Central memory CD8-positive, alpha-beta T cell (primary cell): ENCODE measurements at regions not wholly inside any gene's neighbourhood (a gene's known extent, or its start where the extent isn't known, plus 50 kb on each side); places are given as distances from the start of the nearest gene placed in this dataset.

Experiments
- ATAC-seq: fragments of 150-1000 bp; cut with Tn5 transposase; replicated peaks from 2 replicates; pipeline ENCODE4 v1.10.0; 2022; ENCODE audit warnings: mild to moderate bottlenecking, moderate FRiP score, moderate number of reproducible peaks; ENCODE audit not compliant: poor library complexity, severe bottlenecking; ENCODE audit errors: extremely low read depth
- DNase-seq, 2 donors: peaks; one replicate each; pipeline ENCODE4 v3.0.0; 2021; ENCODE audit warnings: low spot score in 2 of 2
- H3K27ac Mint-ChIP-seq: one replicate; pipeline ENCODE4 v1.8.0; 2022; ENCODE audit warnings: low read depth, mild to moderate bottlenecking, moderate library complexity, mixed read lengths
- H3K27me3 Mint-ChIP-seq: one replicate; pipeline ENCODE4 v1.8.0; 2022; ENCODE audit warnings: mixed read lengths
- H3K36me3 Mint-ChIP-seq: one replicate; pipeline ENCODE4 v1.8.0; 2022; ENCODE audit warnings: mild to moderate bottlenecking, moderate library complexity, mixed read lengths; ENCODE audit not compliant: insufficient read depth
- H3K4me1 Mint-ChIP-seq: one replicate; pipeline ENCODE4 v1.8.0; 2022; ENCODE audit warnings: mixed read lengths
- H3K4me3 Mint-ChIP-seq: one replicate; pipeline ENCODE4 v1.8.0; 2022; ENCODE audit warnings: mild to moderate bottlenecking, moderate library complexity, mixed read lengths
- H3K9me3 Mint-ChIP-seq: one replicate; pipeline ENCODE4 v1.8.0; 2022; ENCODE audit warnings: mixed read lengths

- Mint-ChIP-seq H3K4me3 (no peak overlapping the region), H3K4me1 (no peaks in the 10 kb centered on the region), H3K36me3 (no peaks in the 10 kb centered on the region), H3K27ac (no peak overlapping the region), H3K27me3 (peaks cover 3% of the 10 kb centered on the region), H3K9me3 (no peaks in the 10 kb centered on the region)
- ATAC-seq = no peak
- no peak for DNase-seq
Observed at GRCh38 chr10:128981881-128982615, 485.0 kb upstream of the MGMT start.

DNA sequence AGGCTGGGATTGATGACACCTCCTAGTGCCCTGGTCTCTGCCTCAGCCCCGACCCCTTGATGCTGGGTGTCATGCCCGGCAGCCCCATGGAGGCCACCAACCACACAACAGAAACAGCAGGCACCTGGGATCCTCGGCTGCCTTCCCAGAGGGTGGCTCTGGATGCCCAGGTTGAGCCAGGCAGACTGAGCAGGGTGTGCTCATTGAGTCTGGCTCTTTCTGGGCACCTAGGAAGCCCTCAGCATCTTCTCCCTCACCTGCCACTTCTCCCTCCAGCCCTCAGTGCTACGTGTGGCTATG lies 484.5 kb upstream of the MGMT start:
- H3K4me3 Mint-ChIP-seq = no peak overlapping the region
- H3K9me3 Mint-ChIP-seq = no peaks in the 10 kb centered on the region
- no peak for DNase-seq
- H3K27me3 Mint-ChIP-seq = peaks cover 8% of the 10 kb centered on the region
- H3K4me1 Mint-ChIP-seq = no peaks in the 10 kb centered on the region
- H3K36me3 Mint-ChIP-seq = no peaks in the 10 kb centered on the region
- ATAC-seq = no peak
- no peak overlapping the region for H3K27ac Mint-ChIP-seq

- no peak overlapping the region for H3K4me3 Mint-ChIP-seq
Observed at GRCh38 chr10:128985036-128985435, 482.0 kb upstream of the MGMT start.

DNA sequence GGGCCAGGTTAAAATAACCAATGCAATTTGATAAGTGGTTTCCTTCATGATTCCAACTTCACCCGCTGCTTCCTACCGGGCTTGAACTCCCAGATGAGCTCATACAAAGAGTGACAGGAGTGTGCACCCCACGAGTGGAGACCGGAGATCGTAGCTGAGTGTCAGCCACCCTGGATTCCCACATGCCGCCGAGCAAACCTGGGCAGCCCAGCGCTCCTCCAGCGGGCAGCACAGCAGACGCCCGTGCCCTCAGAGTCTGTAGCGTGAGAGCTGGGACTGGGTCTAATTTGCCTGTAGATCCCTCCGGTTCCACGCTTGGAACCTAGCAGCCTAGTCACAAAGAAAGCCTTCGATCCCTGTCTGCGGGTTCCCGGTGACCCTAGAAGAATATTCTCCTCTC lies 476.1 kb upstream of the MGMT start:
- no peaks in the 10 kb centered on the region for H3K9me3 Mint-ChIP-seq
- no peak for ATAC-seq
- no peaks in the 10 kb centered on the region for H3K4me1 Mint-ChIP-seq
- H3K4me3 Mint-ChIP-seq = no peak overlapping the region
- DNase-seq = no peak
- H3K27ac Mint-ChIP-seq = no peak overlapping the region
- H3K27me3 Mint-ChIP-seq = peaks cover 11% of the 10 kb centered on the region
- H3K36me3 Mint-ChIP-seq = no peaks in the 10 kb centered on the region

More at GRCh38 chr10:128985036-128985435, 482.0 kb upstream of the MGMT start:
- Mint-ChIP-seq H3K27me3 (peaks cover 11% of the 10 kb centered on the region), H3K27ac (no peak overlapping the region), H3K9me3 (no peaks in the 10 kb centered on the region), H3K36me3 (no peaks in the 10 kb centered on the region), H3K4me1 (no peaks in the 10 kb centered on the region)
- ATAC-seq (no peak), DNase-seq (no peak)

- Mint-ChIP-seq H3K4me1 (no peaks in the 10 kb centered on the region), H3K36me3 (no peaks in the 10 kb centered on the region), H3K27ac (no peak overlapping the region), H3K4me3 (no peak overlapping the region), H3K9me3 (no peaks in the 10 kb centered on the region), H3K27me3 (peaks cover 2% of the 10 kb centered on the region)
- ATAC-seq (no peak), DNase-seq (no peak)
Observed at GRCh38 chr10:128992770-128993169, 474.3 kb upstream of the MGMT start.

- no peak overlapping the region for H3K4me3 Mint-ChIP-seq
- no peak overlapping the region for H3K27ac Mint-ChIP-seq
- DNase-seq (no peak), ATAC-seq (no peak)
- no peaks in the 10 kb centered on the region for H3K4me1 Mint-ChIP-seq
- no peaks in the 10 kb centered on the region for H3K27me3 Mint-ChIP-seq
- H3K9me3 Mint-ChIP-seq = no peaks in the 10 kb centered on the region
- no peaks in the 10 kb centered on the region for H3K36me3 Mint-ChIP-seq
Observed at GRCh38 chr10:128993443-128993842, 473.6 kb upstream of the MGMT start.

DNA sequence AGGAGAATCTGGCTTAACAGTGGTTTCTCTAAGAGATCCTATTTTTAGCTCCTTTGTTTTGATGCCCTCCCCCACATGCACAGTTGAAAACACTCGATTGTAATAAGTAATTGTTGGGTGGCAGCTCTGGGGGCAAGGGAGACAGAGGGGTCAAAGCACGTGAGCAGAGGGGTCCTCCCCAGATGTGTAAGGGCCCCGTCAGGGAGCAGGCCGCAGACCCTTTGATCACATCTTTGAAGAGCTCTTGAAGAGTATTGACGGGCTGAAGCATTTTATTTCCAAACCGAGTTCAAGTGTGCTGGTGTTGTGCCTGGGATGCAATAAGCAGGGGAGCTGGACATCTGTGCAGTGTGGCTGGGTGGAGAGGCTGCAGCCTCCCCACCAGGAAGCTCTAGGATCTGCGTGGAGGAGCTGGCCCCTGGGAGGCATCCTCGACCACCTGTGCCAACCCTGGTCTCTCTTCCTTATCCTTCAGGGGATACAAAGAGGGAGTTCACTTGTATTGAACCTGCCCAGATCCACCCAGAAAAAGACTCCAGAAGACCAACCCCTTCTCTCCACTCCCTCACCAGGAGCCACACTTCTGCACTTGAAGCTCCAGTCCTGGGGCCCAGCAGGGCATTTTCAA lies 473.0 kb upstream of the MGMT start:
- DNase-seq (no peak), ATAC-seq (no peak)
- no peak overlapping the region for H3K27ac Mint-ChIP-seq
- H3K4me3 Mint-ChIP-seq = no peak overlapping the region
- no peaks in the 10 kb centered on the region for H3K36me3 Mint-ChIP-seq
- H3K4me1 Mint-ChIP-seq = no peaks in the 10 kb centered on the region
- H3K27me3 Mint-ChIP-seq = no peaks in the 10 kb centered on the region
- H3K9me3 Mint-ChIP-seq = no peaks in the 10 kb centered on the region

GRCh38 chr10:128994598-128995143 lies 472.4 kb upstream of the MGMT start:
- no peaks in the 10 kb centered on the region for H3K9me3 Mint-ChIP-seq
- no peak for ATAC-seq
- H3K27me3 Mint-ChIP-seq = no peaks in the 10 kb centered on the region
- no peaks in the 10 kb centered on the region for H3K36me3 Mint-ChIP-seq
- no peaks in the 10 kb centered on the region for H3K4me1 Mint-ChIP-seq
- no peak overlapping the region for H3K27ac Mint-ChIP-seq
- DNase-seq = no peak
- H3K4me3 Mint-ChIP-seq = no peak overlapping the region

DNA sequence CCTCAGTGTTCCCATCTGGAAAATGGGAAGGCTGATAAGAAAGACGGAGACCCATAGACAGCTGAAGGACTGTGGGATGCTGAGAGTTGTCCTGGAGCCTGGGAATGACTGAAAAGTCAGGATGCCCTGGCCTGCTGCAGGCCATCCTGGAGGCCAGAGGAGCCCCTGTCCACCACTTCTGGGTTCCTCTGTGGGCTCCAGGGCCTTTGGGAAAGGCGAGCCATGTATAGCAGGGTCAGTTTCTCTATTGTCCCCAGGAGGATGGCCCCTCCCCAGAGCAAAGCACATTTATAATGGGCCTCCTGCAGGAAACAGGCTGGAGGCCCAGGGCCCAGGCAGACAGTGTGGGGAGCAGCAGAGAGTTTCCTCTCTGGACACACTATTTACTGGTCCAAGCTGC lies 471.4 kb upstream of the MGMT start:
- DNase-seq (no peak), ATAC-seq (no peak)
- H3K27me3 Mint-ChIP-seq = no peaks in the 10 kb centered on the region
- H3K4me3 Mint-ChIP-seq = no peak overlapping the region
- H3K4me1 Mint-ChIP-seq = no peaks in the 10 kb centered on the region
- H3K27ac Mint-ChIP-seq = no peak overlapping the region
- H3K36me3 Mint-ChIP-seq = no peaks in the 10 kb centered on the region
- H3K9me3 Mint-ChIP-seq = no peaks in the 10 kb centered on the region

- DNase-seq (no peak), ATAC-seq (no peak)
- H3K4me3 Mint-ChIP-seq = no peak overlapping the region
- no peaks in the 10 kb centered on the region for H3K9me3 Mint-ChIP-seq
- H3K27me3 Mint-ChIP-seq = no peaks in the 10 kb centered on the region
- no peaks in the 10 kb centered on the region for H3K4me1 Mint-ChIP-seq
- no peak overlapping the region for H3K27ac Mint-ChIP-seq
- H3K36me3 Mint-ChIP-seq = no peaks in the 10 kb centered on the region
Observed at GRCh38 chr10:128996092-128996491, 470.9 kb upstream of the MGMT start.

GRCh38 chr10:128998101-128998805 lies 468.8 kb upstream of the MGMT start:
- Mint-ChIP-seq H3K36me3 (no peaks in the 10 kb centered on the region), H3K4me3 (no peak overlapping the region), H3K27ac (no peak overlapping the region), H3K9me3 (no peaks in the 10 kb centered on the region), H3K27me3 (no peaks in the 10 kb centered on the region), H3K4me1 (no peaks in the 10 kb centered on the region)
- DNase-seq (no peak), ATAC-seq (no peak)

DNA sequence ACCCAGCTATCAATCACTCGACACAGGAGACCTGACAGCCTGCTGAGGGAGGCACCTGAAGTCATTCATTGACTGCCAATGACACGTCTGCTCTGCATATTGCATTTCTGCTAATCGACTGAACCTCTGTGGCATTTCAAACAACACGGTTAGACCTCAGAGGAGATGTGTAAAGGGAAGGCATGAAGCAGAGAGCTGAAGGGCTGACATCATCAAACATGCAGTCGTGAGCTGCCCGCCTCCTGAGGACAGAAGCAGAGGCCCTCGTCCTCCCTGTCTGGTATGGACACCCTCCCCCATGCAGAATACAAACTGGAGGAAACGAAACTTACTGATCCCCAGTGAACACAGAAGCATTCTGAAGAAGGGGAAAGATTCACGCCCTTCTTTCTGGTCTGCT lies 462.6 kb upstream of the MGMT start:
- Mint-ChIP-seq H3K36me3 (no peaks in the 10 kb centered on the region), H3K27me3 (no peaks in the 10 kb centered on the region), H3K27ac (no peak overlapping the region), H3K4me1 (no peaks in the 10 kb centered on the region), H3K4me3 (no peak overlapping the region), H3K9me3 (peaks cover 6% of the 10 kb centered on the region)
- no peak for ATAC-seq
- DNase-seq = no peak

GRCh38 chr10:129005080-129005479 lies 462.0 kb upstream of the MGMT start:
- DNase-seq (no peak), ATAC-seq (no peak)
- no peaks in the 10 kb centered on the region for H3K36me3 Mint-ChIP-seq
- no peaks in the 10 kb centered on the region for H3K4me1 Mint-ChIP-seq
- H3K4me3 Mint-ChIP-seq = no peak overlapping the region
- no peaks in the 10 kb centered on the region for H3K27me3 Mint-ChIP-seq
- H3K9me3 Mint-ChIP-seq = peaks cover 7% of the 10 kb centered on the region
- H3K27ac Mint-ChIP-seq = no peak overlapping the region
